ENCODE measurements at regions not wholly inside any gene's neighbourhood (a gene's known extent, or its start where the extent isn't known, plus 50 kb on each side); places are given as distances from the start of the nearest gene placed in this dataset.
"Not testable (repeated sequence)": the region's sequence is repeated elsewhere in the genome, so short reads cannot be mapped to it uniquely, and the experiment has no call there.

- DNase-seq (ENCODE audit: low read depth) = no peak
- TF ChIP-seq CTCF (IDR thresholded peaks at IDR 0.05; ENCODE audit: low read depth, low read length, missing control alignments) = no peak
- H3K4me3 ChIP-seq (ENCODE audit: low read depth, low read length) = no peak overlapping the region
Measured at GRCh38 chr6:164087211-164087610, 672.7 kb downstream of the QKI start.

GRCh38 chr6:164086076-164086887 lies 671.8 kb downstream of the QKI start:
- no peak overlapping the region for H3K4me3 ChIP-seq (ENCODE audit: low read depth, low read length)
- no peak for TF ChIP-seq CTCF (IDR thresholded peaks at IDR 0.05; ENCODE audit: low read depth, low read length, missing control alignments)
- DNase-seq (ENCODE audit: low read depth) = no peak

GRCh38 chr6:164085091-164086075 lies 670.9 kb downstream of the QKI start:
- H3K4me3 ChIP-seq (ENCODE audit: low read depth, low read length) = no peak overlapping the region
- no peak for DNase-seq (ENCODE audit: low read depth)
- no peak for TF ChIP-seq CTCF (IDR thresholded peaks at IDR 0.05; ENCODE audit: low read depth, low read length, missing control alignments)

GRCh38 chr6:164079275-164079600 lies 664.7 kb downstream of the QKI start:
- no peak for DNase-seq (ENCODE audit: low read depth)
- no peak for TF ChIP-seq CTCF (IDR thresholded peaks at IDR 0.05; ENCODE audit: low read depth, low read length, missing control alignments)
- no peak overlapping the region for H3K4me3 ChIP-seq (ENCODE audit: low read depth, low read length)

- TF ChIP-seq CTCF (IDR thresholded peaks at IDR 0.05; ENCODE audit: low read depth, low read length, missing control alignments) = no peak
- DNase-seq (ENCODE audit: low read depth) = no peak
- H3K4me3 ChIP-seq (ENCODE audit: low read depth, low read length) = no peak overlapping the region
Measured at GRCh38 chr6:164078532-164079274, 664.2 kb downstream of the QKI start.

GRCh38 chr6:164076818-164077532 lies 662.5 kb downstream of the QKI start:
- DNase-seq (ENCODE audit: low read depth); H3K4me3 ChIP-seq (ENCODE audit: low read depth, low read length): not testable (repeated sequence)

All from GM12864 (cell line).